Glomerular endothelial cell (primary cell): ENCODE measurements at regions not wholly inside any gene's neighbourhood (a gene's known extent, or its start where the extent isn't known, plus 50 kb on each side); places are given as distances from the start of the nearest gene placed in this dataset.
"Not testable (repeated sequence)": the region's sequence is repeated elsewhere in the genome, so short reads cannot be mapped to it uniquely, and the experiment has no call there.

Experiments
- DNase-seq: peaks from one replicate; pipeline ENCODE4 v3.0.0-alpha.2; 2011; ENCODE audit warnings: low read depth, low spot score; ENCODE audit errors: extremely low read depth

DNA sequence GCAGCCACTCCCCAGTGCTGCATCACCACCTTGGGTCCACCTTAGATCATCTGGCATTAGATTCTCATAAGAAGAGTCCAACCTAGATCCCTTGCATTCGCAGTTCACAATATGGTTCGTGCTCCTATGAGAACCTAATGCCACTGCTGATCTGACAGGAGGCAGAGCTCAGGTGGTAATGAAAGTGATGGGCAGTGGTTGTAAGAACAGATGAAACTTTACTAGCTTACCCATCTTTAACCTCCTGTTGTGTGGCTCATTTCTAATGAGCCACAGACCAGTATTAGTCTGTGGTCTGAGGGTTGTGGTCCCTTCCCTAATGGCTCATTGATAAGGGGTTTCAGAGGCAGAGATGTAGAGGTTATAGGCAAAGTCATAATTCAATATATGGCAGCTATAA lies 615.9 kb upstream of the MIS18BP1 start:
- DNase-seq, result no peak

DNA sequence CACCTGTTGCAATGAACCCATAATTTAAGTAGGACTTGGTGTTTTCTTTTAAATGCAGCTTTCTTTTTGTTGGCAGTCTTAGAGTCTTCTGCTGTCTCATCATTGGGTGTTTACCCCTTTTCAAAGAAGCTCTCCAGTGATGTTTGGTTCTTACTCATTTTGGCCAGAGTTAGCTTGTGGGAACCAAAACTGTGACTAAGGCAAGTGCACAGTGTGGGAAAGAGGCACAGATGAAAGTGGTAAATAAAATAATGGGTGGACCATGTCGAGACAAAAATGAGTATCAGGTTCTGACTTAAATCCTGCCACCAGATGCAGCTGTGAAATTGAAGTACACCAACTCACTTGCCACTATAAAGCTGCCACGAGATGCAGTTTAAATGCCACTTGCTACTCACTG lies 615.4 kb upstream of the MIS18BP1 start:
- no peak for DNase-seq

DNA sequence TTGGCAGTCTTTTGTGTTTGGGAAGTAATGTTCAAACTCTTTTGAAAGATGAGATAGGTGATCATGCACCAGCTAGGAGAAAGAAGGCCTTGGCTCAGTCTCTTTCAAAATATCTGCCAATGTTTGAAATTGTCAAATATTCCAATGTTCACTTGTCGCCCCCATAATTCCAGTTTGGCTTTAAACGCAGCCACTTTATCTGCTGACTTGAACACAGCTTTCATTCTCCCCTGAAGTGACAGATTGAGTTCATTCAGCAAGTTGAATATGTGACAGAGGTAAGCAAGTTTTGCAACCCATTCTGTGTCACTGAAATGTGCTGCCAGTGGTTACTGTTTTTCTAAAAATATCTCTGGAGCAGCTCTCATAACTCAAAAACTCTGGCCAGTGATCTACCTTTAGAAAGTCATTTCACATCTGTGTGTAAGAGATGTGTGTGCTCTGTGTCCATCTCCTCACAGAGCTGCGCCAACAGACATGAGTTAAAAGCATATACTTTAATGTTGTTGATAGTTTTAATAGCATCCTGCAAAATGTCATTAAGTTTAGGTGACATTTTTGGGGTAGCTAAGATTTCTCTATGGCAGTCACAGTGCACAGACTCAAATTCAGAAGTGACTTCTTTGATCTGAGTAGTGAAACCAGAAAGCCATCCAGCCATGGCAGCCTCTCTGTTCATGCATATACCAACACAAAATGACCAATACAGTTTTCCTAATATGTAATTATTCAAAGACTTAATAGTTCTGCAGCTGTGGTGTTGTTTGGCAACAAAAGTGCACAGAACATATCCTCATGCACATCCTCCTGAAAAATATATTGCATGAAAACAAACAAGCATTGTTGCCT lies 614.3 kb upstream of the MIS18BP1 start:
- no peak for DNase-seq

DNA sequence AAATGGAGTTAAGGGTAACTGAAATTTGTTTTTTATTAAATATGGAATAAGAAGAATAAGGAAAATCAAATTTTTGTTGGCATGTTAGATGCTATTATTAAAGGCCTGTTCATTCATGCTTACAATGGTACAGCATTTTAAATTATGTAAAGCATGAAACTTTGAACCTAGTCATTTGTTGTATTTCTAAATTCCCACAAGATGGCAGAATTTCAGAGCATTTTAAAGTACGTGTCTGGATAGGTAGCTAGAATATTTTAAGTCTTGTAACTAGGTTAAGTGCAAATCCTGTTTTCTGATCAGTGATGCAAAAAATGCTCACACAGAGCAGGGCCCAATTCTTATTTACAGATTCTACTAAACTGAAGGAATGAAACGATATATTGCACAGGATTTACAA lies 585.6 kb upstream of the MIS18BP1 start:
- DNase-seq, result no peak

DNA sequence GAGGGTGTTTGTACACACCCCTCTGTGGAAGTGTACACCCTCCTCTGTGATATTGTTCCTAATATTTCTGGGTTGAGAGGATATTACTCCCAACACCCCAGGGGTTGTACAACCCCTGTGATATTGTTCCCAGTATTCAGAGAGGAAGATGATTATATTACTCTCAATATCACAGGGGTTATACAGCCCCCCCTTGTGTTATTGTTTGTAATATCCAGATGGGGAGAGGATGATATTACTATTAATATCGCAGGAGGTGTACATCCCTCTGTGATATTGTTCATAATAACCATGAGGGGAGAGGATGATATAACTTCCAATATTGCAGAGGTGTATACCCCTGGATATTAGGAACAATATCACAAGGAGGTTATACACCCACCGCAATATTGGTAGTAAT lies 566.1 kb upstream of the MIS18BP1 start:
- DNase-seq, result no peak

DNA sequence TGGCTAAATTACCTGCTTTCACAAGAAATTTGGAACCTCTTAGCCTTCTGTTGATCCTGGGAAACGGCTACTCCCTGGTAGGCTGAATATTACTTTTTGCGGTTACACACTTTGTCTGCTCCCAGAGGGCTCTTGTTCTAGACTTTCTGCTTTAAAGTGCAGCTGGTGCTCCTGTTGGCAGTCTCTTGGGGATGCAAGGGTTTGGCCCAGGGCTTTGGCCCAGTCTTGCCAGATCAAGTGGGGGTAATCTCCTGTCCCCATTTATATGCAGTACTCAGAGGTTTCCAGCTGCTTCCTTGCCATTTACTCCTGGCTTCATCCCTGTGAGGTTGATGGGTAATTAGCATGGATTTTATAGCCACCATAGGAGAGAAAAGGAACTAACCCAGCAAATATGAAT lies 558.2 kb upstream of the MIS18BP1 start:
- no peak for DNase-seq

DNA sequence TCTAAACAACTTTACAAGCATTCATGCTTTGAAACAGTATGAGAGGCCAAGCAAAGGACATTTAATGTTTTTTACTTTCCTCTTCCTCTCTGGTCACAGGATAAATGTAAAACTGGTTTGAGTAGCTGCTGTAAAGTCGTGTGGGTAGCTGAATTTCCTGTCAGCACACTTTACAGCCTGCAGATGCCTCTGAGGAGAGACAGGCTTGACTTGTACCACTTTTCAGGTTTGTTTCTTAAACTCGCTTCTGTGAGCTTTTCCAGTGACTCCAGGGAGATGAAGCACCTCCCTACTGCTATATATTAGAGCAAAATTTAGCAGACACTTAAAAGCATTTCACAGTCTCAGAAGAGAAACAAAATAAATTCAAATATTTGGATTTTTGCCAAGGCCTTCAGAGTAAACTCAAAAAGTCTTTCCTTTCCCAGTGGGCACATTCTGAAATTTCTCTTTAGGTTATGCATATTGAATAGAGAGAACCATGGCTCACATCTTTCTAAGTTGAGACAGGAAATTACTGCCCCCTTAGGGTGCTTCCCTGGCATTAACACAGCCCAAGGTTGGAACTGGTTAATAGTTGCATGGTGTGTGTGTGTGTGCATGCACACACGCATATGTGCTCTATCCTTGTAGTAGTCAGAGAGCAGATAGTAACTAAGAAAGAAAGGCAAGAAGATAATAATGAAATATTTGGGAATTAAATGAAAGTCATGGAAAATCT lies 557.3 kb upstream of the MIS18BP1 start:
- no peak for DNase-seq

DNA sequence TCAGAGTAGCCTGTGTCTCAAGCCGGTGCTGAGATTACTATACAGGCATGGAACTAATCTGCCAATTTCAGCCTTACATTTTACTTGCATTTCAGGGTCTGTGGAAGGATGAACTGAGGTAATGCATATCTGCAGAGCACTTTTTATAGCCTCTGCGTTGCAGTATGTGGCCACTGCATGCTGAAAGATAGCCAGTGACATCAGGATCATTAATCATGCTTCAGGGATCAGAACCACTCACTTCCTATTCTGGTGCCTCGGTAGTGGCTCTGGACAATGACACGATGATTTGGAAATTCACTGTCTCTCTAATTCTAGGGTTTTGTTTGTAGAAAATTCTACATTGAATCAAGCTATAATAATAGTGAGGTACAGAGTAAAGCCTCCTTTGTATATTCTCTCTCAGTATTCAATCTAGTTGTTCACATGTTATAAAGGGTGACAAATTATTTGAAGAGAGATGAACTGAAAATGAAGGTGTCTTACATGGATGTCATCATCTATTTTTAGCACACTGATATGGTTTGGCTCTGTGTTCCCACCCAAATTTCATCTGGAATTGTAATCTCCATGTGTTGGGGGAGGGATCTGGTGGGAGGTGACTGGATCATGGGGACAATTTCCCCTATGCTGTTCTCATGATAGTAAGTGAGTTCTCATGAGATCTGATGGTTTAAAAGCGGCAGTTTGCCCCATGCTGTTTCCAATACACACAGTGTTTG lies 554.3 kb upstream of the MIS18BP1 start:
- no peak for DNase-seq

DNA sequence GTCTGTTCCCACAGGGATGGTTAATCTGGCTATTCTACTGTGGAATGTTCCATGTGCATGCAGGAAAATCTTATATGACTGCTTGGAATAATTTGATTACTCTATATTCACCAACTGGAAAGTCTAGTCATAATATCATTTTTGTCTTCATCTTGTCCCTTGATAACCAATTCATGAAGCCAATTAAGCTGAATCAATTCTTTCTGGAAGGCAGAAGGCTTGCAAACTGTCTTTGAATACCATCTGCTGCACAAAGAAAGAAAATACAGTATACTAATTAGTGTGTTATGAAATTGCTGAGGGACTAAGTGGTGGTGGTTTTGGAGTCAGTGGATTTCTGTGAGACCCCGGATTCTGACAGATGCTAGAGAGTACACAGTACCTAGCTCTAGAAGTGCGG lies 546.5 kb upstream of the MIS18BP1 start:
- DNase-seq, result no peak

DNA sequence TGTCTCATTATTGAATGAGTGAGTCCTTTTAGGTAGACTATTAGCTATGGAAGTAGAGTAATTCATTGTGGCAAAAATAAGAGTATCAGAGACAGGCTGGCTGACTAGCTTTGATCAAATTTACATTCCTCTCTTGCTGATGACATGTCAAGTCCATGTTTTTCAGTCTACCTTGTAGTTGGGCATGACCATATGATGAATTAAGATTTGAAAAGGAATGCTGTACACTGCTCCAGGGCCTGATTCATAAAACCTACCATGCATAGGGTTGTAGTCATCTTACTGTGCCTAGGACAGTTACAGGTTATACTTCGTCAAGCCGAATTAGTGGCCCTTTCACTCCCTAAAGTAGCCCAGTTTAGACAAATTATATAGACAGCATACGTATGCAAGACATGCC lies 545.7 kb upstream of the MIS18BP1 start:
- no peak for DNase-seq

DNA sequence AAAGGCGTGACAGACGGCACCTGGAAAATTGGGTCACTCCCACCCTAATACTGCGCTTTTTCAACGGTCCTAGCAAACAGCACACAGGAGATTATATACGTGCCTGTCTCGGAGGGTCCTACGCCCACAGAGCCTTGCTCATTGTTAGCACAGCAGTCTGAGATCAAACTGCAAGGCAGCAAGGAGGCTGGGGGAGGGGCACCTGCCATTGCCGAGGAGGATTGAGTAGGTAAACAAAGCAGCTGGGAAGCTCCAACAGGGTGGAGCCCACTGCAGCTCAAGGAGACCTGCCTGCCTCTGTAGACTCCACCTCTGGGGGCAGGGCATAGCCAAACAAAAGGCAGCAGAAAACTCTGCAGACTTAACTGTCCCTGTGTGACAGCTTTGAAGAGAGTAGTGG lies 543.0 kb upstream of the MIS18BP1 start:
- not testable (repeated sequence) for DNase-seq

DNA sequence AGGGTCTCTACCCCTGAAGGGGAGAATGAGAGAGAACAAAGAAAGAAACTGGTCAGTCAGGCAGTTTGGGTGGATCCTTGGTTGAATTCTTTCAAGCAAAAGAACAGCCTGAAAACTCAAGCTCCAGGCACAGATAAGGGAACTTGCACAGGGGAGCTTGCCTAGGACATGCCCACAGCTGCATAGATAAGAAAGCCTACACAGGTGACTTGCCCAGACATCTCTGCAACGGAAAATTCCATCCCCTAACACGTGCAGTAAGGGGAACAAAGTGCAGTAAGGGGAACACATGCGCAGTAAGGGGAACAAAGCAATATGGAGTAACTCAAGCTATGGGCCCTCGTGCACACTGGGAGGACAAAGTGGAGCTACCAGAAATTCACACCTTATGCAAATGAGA lies 540.1 kb upstream of the MIS18BP1 start:
- no peak for DNase-seq

DNA sequence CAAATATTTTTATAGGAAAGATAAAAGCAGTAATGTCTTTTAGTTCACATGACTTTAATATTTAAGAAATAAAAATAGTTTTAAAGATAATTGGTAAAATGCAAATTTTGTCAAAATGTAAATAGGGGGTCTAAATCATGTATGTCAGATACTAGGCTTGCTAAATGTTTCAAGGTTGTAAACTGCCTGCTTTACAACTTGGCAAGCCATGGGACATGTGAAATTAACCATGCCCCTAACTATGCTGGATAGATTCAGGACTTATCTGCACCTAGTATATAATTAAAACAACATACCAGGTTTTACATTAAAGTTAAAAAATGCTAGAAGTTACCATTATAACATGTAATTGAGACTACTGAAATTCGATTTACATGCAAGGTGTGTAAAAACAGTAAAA lies 537.3 kb upstream of the MIS18BP1 start:
- DNase-seq, result no peak

DNA sequence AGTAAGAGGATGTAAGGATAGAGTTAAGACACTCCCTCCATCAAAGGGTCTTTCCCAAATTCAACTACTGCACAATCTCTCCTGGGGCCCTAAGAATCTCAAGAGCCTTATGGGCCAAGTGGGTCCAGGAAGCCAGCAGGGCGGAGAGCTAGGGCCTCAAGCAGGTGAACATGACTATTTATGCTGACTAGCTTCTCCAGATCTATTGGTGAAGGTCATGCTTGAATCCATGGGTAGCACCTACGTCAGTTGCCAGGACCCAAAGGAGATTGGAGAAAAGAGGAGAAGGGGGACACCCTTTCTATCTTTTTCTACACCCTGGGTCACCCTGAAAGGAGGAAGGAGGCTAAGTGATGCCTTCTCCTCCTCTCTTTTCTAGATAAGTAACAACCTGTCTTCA lies 534.2 kb upstream of the MIS18BP1 start:
- DNase-seq, result no peak

DNA sequence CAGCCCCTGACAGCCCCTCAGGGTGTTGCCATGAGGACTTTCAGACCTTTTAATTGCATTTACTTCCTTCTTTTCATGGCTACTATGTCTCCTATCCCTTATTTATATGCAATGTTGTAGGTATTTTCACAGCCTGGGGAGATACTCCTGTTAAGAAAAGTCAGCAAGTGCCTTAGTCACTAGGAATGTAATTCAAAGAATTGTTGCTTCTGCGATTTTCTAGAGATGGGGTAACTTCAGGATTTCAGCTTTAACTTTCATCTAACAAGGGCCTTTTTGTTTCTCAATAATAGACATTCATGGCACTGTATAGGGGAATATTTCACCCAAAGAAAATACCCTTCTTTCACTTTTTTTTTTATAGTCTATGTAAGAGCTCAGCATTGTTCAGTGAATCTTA lies 533.3 kb upstream of the MIS18BP1 start:
- DNase-seq, result no peak

DNA sequence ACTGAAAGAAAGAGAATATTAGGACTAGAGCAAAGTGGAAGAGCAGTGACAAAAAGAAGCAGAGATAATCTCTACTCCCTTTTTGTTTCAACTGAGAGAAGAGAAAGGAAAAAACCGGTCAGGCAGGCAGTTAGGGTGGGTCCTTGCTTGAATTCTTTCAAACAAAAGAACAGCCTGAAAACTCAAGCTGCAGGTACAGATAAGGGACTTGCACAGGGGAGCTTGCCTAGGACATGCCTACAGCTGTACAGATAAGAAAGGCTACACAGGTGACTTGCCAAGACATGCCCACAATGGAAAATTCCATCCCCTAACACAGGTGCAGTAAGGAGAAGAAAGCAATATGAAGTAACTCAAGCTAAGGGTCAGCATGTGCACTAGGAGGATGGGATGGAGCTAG lies 532.2 kb upstream of the MIS18BP1 start:
- no peak for DNase-seq

DNA sequence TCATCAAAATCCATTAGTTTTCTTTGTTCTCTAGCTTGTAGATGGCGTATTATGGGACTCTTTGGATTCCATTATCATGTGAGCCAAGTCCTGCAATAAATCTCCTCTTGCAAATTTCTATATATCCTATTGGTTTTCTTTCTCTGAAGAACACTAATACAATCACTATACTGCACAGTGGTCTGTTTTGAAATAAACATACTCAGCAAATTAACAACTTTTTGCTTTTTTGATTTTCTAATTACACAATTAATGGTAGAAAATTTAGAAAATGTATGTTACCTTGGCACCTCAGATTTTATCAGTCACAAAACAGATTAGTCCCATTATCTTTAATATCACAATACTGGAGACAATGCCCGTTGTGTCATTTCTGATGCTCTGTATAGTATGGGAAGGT lies 513.2 kb upstream of the MIS18BP1 start:
- DNase-seq, result no peak

DNA sequence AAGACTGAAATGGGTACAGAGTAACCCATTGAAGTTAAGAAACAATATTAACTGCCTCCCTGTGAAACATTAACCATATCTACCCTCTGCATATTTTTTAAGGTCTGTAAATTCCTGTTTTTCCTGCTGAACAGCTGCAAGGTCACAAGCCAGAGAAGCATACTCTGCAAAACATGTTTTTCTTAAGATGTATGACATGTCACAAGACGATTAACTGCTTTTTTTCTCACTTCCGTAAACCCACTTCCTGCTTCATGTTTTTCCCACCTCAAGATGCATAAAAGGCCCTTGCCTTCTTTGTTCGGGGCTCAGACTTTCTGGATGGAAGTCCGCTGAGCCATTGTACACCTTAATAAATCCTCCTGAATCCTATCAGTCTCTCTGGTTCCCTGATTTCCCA lies 504.7 kb upstream of the MIS18BP1 start:
- no peak for DNase-seq

DNA sequence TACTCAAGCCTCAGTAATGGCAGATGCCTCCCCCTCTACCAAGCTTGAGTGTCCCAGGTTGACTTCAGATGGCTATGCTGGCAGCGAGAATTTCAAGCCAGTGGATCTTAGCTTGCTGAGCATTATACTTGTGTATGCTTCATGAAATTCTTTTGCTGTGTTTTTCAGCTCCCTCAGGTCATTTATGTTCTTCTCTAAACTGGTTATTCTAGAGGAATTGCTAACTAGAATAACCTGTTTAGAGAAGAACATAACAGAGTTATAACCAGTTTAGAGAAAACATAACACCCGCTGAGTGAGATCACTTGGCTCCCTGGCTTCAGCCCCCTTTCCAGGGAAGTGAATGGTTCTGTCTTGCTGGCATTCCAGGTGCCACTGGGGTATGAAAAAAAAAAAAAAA lies 503.4 kb upstream of the MIS18BP1 start:
- not testable (repeated sequence) for DNase-seq

DNA sequence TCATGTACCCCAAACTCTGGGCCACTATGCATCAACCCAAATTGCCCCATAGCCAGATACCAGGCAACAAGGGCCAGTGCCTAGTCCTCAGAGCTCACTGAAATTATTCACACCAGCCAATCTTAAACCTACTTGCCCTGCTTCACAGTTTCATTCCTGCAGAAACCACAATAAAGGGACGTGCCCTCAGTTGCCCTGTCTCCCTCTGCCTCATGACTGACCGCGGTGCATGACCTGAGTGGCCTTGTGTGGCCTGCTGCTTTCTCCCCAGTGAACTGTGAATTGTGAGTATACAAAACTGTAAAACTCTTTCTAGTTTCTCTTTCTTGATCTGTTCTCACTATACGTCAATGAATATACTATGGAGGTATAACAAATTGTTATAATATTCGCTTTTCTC lies 490.9 kb upstream of the MIS18BP1 start:
- no peak for DNase-seq

DNA sequence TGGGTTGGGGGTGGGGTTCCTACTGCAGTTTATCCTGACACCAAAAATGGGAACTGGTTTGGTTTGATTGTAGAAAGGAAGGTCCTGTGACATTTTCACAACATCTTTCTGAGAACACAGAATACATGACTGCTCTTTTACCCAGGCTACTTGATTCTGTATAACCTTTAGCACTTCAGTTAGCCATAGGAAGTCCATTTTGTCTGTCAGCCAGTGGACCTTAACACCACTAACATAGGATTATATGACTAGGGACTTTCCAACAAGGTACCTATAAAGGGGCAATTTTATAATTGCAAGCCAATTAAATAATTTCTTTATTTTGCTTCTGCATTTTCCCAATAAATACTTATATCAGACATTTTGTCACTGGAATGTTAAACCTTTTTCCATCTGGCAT lies 489.2 kb upstream of the MIS18BP1 start:
- DNase-seq, result no peak
